Panc1 (cell line): ENCODE measurements at regions not wholly inside any gene's neighbourhood (a gene's known extent, or its start where the extent isn't known, plus 50 kb on each side); places are given as distances from the start of the nearest gene placed in this dataset.
A peak's percentile ranks its signal among the peaks of the same experiment; 100 is the strongest.

Experiments used
- ATAC-seq: fragments of 200-7000 bp; cut with Tn5 transposase; 2 replicates; pipeline ENCODE4 v1.9.1; 2020; ENCODE audit warnings: mild to moderate bottlenecking, moderate library complexity
- BruUV-seq: library from RNA; stranded (reverse); fragments of 400-500 nt; replicated peaks from 2 replicates; lab custom pipeline; 2021; lab: Mats Ljungman, UMichigan
- CTCF ChIA-PET: fragments of 300-600 bp; sonication (Branson Sonifier 250); formaldehyde crosslinking; loops from one replicate; lab custom pipeline; 2022; ENCODE audit warnings: antibody characterized with exemption; lab: Charles Lee
- POLR2A ChIA-PET: fragments of 300-600 bp; sonication (Branson Sonifier 250); formaldehyde crosslinking; loops from one replicate; lab custom pipeline; 2022; ENCODE audit warnings: antibody characterized with exemption; lab: Charles Lee
- DNase-seq: peaks from one replicate; pipeline ENCODE4 v3.0.0-alpha.2; 2010; ENCODE audit warnings: low read depth, low spot score
- H3K27ac ChIP-seq: 2 replicates; pipeline ENCODE4 v1.5.1; 2011; ENCODE audit warnings: mild to moderate bottlenecking, low read length, inconsistent platforms
- H3K27me3 ChIP-seq: fragments of 200-500 bp; sonication (Bioruptor generic); 2 replicates; pipeline ENCODE4 v1.6.0; 2014; ENCODE audit warnings: low read length, inconsistent platforms; ENCODE audit not compliant: control insufficient read depth, insufficient read depth
- H3K36me3 ChIP-seq: fragments of 200-500 bp; sonication (Bioruptor generic); 2 replicates; pipeline ENCODE4 v1.5.1; 2014; ENCODE audit warnings: inconsistent platforms, mild to moderate bottlenecking, low read length, moderate library complexity; ENCODE audit not compliant: control insufficient read depth, insufficient read depth
- H3K4me1 ChIP-seq: 2 replicates; pipeline ENCODE4 v1.5.1; 2011; ENCODE audit warnings: inconsistent platforms, mild to moderate bottlenecking, low read length, moderate library complexity; ENCODE audit not compliant: control insufficient read depth, insufficient read depth
- H3K4me3 ChIP-seq, 2 experiments: 2 replicates each; pipeline ENCODE4 v1.5.1; 2011 to 2012; ENCODE audit warnings: low read depth in 2 of 2, low read length in 2 of 2, mild to moderate bottlenecking in 2 of 2, inconsistent platforms in 1 of 2, moderate library complexity in 1 of 2
- H3K9me3 ChIP-seq: fragments of 200-500 bp; sonication (Bioruptor generic); 2 replicates; pipeline ENCODE4 v1.5.1; 2014; ENCODE audit warnings: low read depth, mild to moderate bottlenecking, inconsistent platforms, low read length, moderate library complexity; ENCODE audit not compliant: control insufficient read depth, insufficient read depth
- POLR2AphosphoS5 ChIP-seq: IDR thresholded peaks from 2 replicates; pipeline ENCODE4 v1.6.1; 2012; ENCODE audit warnings: mild to moderate bottlenecking, low read depth, low read length, moderate library complexity
- SIN3A ChIP-seq: IDR thresholded peaks from 2 replicates; pipeline ENCODE4 v1.6.1; 2012; ENCODE audit warnings: low read depth, mild to moderate bottlenecking, low read length, moderate library complexity, borderline replicate concordance; ENCODE audit not compliant: insufficient read depth
- TCF7L2 ChIP-seq: IDR thresholded peaks from 2 replicates; pipeline ENCODE4 v1.6.1; 2011; ENCODE audit warnings: mild to moderate bottlenecking, low read depth, low read length, inconsistent platforms
- in situ Hi-C: cut with HindIII; loops from 2 replicates; pipeline ENCODE4 v1.10.0; 2016; ENCODE audit warnings: low sequenced_read_pairs, low pct_unique_long_range_greater_than_20kb
- intact Hi-C: fragments of 100-400 bp; cut with micrococcal nuclease; formaldehyde crosslinking; loops from one replicate; pipeline ENCODE4 v1.10.0; 2022; ENCODE audit not compliant: unreplicated experiment
- TF ChIP-seq, protein P1 (sequence below), 2 experiments: IDR thresholded peaks; 2 replicates each; pipeline ENCODE4 v1.6.1; 2011 to 2012; ENCODE audit warnings: low read depth in 2 of 2, control low read depth in 1 of 2, low read length in 1 of 2, mild to moderate bottlenecking in 1 of 2, moderate library complexity in 1 of 2; ENCODE audit not compliant: insufficient read depth in 1 of 2
- TF ChIP-seq, protein P2 (sequence below): fragments of 450-650 bp; IDR thresholded peaks from 2 replicates; pipeline ENCODE4 v1.5.1; 2017; ENCODE audit warnings: mild to moderate bottlenecking

DNA sequence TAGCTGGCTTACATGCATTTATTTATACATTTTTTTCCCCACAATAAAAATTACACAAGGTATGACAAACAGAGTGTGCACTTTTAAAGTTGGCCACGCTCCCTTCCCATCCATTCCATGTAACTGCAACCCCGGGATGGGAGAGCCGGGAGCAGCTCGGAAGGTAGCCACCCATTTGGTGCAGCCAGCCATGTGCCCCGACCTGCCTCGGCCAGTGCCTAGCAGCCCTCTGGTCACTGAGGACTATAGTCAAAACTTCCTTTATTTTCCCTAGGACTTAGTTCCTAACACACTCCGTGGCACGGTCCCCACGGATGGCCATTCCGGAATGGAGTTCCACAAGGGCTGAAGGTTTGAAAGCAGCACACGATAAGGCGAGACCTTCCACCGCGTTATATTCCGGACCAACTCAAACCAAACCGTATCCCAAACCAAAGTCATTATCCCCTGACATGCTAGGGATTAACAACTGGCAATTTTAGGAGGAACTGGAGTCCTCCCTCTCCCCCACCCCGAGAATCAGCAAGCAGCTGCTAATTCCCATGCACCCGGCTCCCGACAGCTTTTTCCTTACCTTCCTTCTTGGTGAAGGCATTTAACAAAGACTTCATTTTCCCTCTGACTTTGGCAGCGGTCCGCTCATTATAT, 426.4 kb downstream of the SHANK2 start:
- CTCF ChIA-PET = interaction anchor here (1.2 kb wide), 1 partner anchor 8 kb away, joined by 6 read pairs; no protein-coding TSS in a partner anchor
- H3K4me3 ChIP-seq = no peak overlapping the region

DNA sequence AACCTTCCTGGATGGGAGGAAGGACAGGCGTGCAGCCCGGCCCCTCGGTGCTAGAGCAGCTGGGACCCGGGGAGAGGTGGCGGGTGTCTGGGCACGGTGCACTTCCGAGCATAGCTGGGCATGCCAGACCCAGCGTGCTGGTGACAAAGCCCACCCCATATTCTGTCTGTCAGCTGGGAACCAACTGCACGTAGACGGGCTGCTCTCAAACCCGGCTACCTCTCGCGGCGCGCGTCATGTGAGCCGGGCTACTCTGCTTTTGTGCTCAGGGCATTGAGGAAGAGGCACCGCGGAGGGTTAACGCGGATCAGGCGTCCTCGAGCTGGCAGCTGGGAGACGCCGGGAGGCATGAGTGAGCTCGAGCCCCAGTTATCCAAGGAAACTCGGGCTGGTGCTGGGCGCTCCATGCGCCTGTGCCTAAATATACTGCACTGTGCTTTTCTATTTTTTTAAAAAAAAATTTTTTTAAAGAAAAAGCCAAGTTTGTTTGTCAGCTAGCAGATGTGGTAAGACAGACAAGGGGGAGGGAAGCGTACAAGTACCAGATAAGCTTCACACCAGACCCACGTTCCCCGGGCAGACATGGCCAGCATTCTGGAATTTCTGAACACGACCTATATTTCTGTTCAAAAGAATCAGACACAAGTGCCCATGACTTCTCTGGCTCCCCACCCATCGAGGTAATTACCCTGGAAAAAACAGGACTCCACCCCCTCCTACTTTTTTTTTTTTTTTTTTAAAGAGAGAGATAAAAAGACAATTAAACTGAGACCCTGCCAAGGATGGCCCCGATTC, 425.6 kb downstream of the SHANK2 start:
- POLR2A ChIA-PET = interaction anchor here (0.6 kb wide), 1 partner anchor 1042 kb away, joined by 4 read pairs; no protein-coding TSS in a partner anchor
- no peak overlapping the region for H3K27ac ChIP-seq
- DNase-seq = no peak
- no peak overlapping the region for H3K4me3 ChIP-seq
- intact Hi-C loops (no loop called here), in situ Hi-C loops (no loop called here)
- CTCF ChIA-PET = interaction anchor here (0.6 to 1.2 kb wide), 3 partner anchors 9 to 352 kb away, joined by 5 to 8 read pairs (median 6); no protein-coding TSS in a partner anchor
- peak; percentile 42; the same call in 1 of the 2 replicates for ATAC-seq
- peaks cover 24% of the 10 kb centered on the region for H3K27me3 ChIP-seq
- no peaks in the 10 kb centered on the region for H3K4me1 ChIP-seq
- no TSS peak for BruUV-seq
- H3K36me3 ChIP-seq = no peaks in the 10 kb centered on the region
- H3K9me3 ChIP-seq = no peaks in the 10 kb centered on the region
- TF ChIP-seq POLR2AphosphoS5 (no peak), TCF7L2 (no peak), SIN3A (no peak)
- TF ChIP-seq, protein P1, sequence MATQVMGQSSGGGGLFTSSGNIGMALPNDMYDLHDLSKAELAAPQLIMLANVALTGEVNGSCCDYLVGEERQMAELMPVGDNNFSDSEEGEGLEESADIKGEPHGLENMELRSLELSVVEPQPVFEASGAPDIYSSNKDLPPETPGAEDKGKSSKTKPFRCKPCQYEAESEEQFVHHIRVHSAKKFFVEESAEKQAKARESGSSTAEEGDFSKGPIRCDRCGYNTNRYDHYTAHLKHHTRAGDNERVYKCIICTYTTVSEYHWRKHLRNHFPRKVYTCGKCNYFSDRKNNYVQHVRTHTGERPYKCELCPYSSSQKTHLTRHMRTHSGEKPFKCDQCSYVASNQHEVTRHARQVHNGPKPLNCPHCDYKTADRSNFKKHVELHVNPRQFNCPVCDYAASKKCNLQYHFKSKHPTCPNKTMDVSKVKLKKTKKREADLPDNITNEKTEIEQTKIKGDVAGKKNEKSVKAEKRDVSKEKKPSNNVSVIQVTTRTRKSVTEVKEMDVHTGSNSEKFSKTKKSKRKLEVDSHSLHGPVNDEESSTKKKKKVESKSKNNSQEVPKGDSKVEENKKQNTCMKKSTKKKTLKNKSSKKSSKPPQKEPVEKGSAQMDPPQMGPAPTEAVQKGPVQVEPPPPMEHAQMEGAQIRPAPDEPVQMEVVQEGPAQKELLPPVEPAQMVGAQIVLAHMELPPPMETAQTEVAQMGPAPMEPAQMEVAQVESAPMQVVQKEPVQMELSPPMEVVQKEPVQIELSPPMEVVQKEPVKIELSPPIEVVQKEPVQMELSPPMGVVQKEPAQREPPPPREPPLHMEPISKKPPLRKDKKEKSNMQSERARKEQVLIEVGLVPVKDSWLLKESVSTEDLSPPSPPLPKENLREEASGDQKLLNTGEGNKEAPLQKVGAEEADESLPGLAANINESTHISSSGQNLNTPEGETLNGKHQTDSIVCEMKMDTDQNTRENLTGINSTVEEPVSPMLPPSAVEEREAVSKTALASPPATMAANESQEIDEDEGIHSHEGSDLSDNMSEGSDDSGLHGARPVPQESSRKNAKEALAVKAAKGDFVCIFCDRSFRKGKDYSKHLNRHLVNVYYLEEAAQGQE (IDR thresholded peaks at IDR 0.05; ENCODE audit: insufficient read depth in 1 of 2, low read depth in 2 of 2, low read length in 1 of 2) = no peak
- TF ChIP-seq, protein P2, sequence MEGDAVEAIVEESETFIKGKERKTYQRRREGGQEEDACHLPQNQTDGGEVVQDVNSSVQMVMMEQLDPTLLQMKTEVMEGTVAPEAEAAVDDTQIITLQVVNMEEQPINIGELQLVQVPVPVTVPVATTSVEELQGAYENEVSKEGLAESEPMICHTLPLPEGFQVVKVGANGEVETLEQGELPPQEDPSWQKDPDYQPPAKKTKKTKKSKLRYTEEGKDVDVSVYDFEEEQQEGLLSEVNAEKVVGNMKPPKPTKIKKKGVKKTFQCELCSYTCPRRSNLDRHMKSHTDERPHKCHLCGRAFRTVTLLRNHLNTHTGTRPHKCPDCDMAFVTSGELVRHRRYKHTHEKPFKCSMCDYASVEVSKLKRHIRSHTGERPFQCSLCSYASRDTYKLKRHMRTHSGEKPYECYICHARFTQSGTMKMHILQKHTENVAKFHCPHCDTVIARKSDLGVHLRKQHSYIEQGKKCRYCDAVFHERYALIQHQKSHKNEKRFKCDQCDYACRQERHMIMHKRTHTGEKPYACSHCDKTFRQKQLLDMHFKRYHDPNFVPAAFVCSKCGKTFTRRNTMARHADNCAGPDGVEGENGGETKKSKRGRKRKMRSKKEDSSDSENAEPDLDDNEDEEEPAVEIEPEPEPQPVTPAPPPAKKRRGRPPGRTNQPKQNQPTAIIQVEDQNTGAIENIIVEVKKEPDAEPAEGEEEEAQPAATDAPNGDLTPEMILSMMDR = no peak

More for the DNA sequence above, 426.4 kb downstream of the SHANK2 start:
- ATAC-seq (no peak), DNase-seq (no peak)
- H3K4me1 ChIP-seq = no peaks in the 10 kb centered on the region
- intact Hi-C loops = no loop called here
- TF ChIP-seq, protein P2 = no peak
- no peak for TF ChIP-seq TCF7L2
- no peak for TF ChIP-seq POLR2AphosphoS5
- TF ChIP-seq, protein P1 (IDR thresholded peaks at IDR 0.05; ENCODE audit: insufficient read depth in 1 of 2, low read depth in 2 of 2, low read length in 1 of 2) = no peak
- TF ChIP-seq SIN3A = no peak
- no peaks in the 10 kb centered on the region for H3K9me3 ChIP-seq
- in situ Hi-C loops = no loop called here
- POLR2A ChIA-PET = interaction anchor here (0.6 kb wide), 1 partner anchor 1041 kb away, joined by 4 read pairs; no protein-coding TSS in a partner anchor
- no TSS peak for BruUV-seq
- no peaks in the 10 kb centered on the region for H3K36me3 ChIP-seq
- peaks cover 24% of the 10 kb centered on the region for H3K27me3 ChIP-seq
- no peak overlapping the region for H3K27ac ChIP-seq
